ENCODE measurements at regions not wholly inside any gene's neighbourhood (a gene's known extent, or its start where the extent isn't known, plus 50 kb on each side); places are given as distances from the start of the nearest gene placed in this dataset.

- no peak for TF ChIP-seq CTCF (conservative IDR thresholded peaks at IDR 0.05; ENCODE audit: low read depth, low read length)
- DNase-seq (ENCODE audit: low read depth), result no peak
- H3K4me3 ChIP-seq (ENCODE audit: low read depth, low read length), result no peak overlapping the region
Measured at GRCh38 chr16:86921289-86921688, 342.9 kb downstream of the FOXL1 start.

GRCh38 chr16:86922311-86922710 lies 344.0 kb downstream of the FOXL1 start:
- H3K4me3 ChIP-seq (ENCODE audit: low read depth, low read length), result no peak overlapping the region
- TF ChIP-seq CTCF (conservative IDR thresholded peaks at IDR 0.05; ENCODE audit: low read depth, low read length), result no peak
- DNase-seq (ENCODE audit: low read depth), result no peak

GRCh38 chr16:86923656-86924055 lies 345.3 kb downstream of the FOXL1 start:
- TF ChIP-seq CTCF (conservative IDR thresholded peaks at IDR 0.05; ENCODE audit: low read depth, low read length), result no peak
- DNase-seq (ENCODE audit: low read depth), result no peak
- H3K4me3 ChIP-seq (ENCODE audit: low read depth, low read length), result no peak overlapping the region

- TF ChIP-seq CTCF (conservative IDR thresholded peaks at IDR 0.05; ENCODE audit: low read depth, low read length), result no peak
- DNase-seq (ENCODE audit: low read depth), result no peak
- H3K4me3 ChIP-seq (ENCODE audit: low read depth, low read length), result no peak overlapping the region
Measured at GRCh38 chr16:86924537-86924936, 346.2 kb downstream of the FOXL1 start.

- no peak overlapping the region for H3K4me3 ChIP-seq (ENCODE audit: low read depth, low read length)
- DNase-seq (ENCODE audit: low read depth), result no peak
- TF ChIP-seq CTCF (conservative IDR thresholded peaks at IDR 0.05; ENCODE audit: low read depth, low read length), result no peak
Measured at GRCh38 chr16:86925067-86925791, 346.9 kb downstream of the FOXL1 start.

GRCh38 chr16:86926181-86927094 lies 348.1 kb downstream of the FOXL1 start:
- H3K4me3 ChIP-seq (ENCODE audit: low read depth, low read length), result no peak overlapping the region
- TF ChIP-seq CTCF (conservative IDR thresholded peaks at IDR 0.05; ENCODE audit: low read depth, low read length), result no peak
- DNase-seq (ENCODE audit: low read depth), result no peak
